ENCODE measurements at regions not wholly inside any gene's neighbourhood (a gene's known extent, or its start where the extent isn't known, plus 50 kb on each side); places are given as distances from the start of the nearest gene placed in this dataset.

GRCh38 chr2:216765761-216766262 is 70.5 kb upstream of the IGFBP5 start:
- H3K79me2 ChIP-seq (ENCODE audit: control insufficient read depth in 1 of 2, insufficient read depth in 2 of 2, low read length in 2 of 2), result no peaks in the 10 kb centered on the region; a peak in 1 of 4 replicates
- no peak overlapping the region for H2BK120ac ChIP-seq (replicated peaks; ENCODE audit: low read depth, low read length)
- H2AK5ac ChIP-seq (ENCODE audit: low read depth, low read length), result no peak overlapping the region
- H2AFZ ChIP-seq (ENCODE audit: low read length), result peak overlapping the region; percentile 30; the same call in 1 of the 2 replicates
- H4K91ac ChIP-seq (replicated peaks; ENCODE audit: insufficient read length, low read length), result no peak overlapping the region
- FAIRE-seq, result peak; percentile 86
- no peaks in the 10 kb centered on the region for H3K9me3 ChIP-seq (ENCODE audit: insufficient read depth in 2 of 2, low read depth in 1 of 2, low read length in 1 of 2)
- H3K56ac ChIP-seq (replicated peaks; ENCODE audit: insufficient read length, low read depth, low read length), result no peak overlapping the region
- H4K20me1 ChIP-seq (replicated peaks in 1 of 2; ENCODE audit: control insufficient read depth in 1 of 2, insufficient read depth in 2 of 2, low read length in 2 of 2), result no peaks in the 10 kb centered on the region
- no peak overlapping the region for H3K14ac ChIP-seq (ENCODE audit: insufficient read length)
- H3K4me2 ChIP-seq (ENCODE audit: insufficient read depth in 1 of 2, low read depth in 2 of 2, low read length in 2 of 2), result peak overlapping the region; percentile 48 to 59
- peak overlapping the region; percentile 88 for H3K18ac ChIP-seq (ENCODE audit: extremely low read depth, low read length)
- H3K9ac ChIP-seq (replicated peaks in 1 of 4; ENCODE audit: extremely low read depth in 1 of 4, low read depth in 3 of 4, low read length in 3 of 4), result no peak overlapping the region
- H3K4me1 ChIP-seq (replicated peaks in 1 of 4; ENCODE audit: control insufficient read depth in 3 of 4, insufficient read depth in 4 of 4, low read length in 3 of 4), result peaks cover 4 to 17% (median 8%) of the 10 kb centered on the region in 4 experiments
- ChIA-PET CTCF (ENCODE audit: partially characterized antibody) (interaction anchor here (0.9 to 2.6 kb wide), 11 partner anchors 10 to 354 kb away, joined by 3 to 27 read pairs (median 6); no protein-coding TSS in a partner anchor), POLR2A (ENCODE audit: partially characterized antibody) (interaction anchor here (1.1 to 2.4 kb wide), 2 partner anchors 10 to 166 kb away, joined by 3 to 12 read pairs; no protein-coding TSS in a partner anchor)
- H4K5ac ChIP-seq (ENCODE audit: insufficient read length, low read depth, low read length), result no peak overlapping the region
- peak overlapping the region in 1 of 4 experiments; percentile 19; a peak in 2 of 8 replicates for H3K4me3 ChIP-seq (ENCODE audit: extremely low read depth in 1 of 4, insufficient read depth in 2 of 4, low read depth in 3 of 4, low read length in 4 of 4)
- WGBS, 2 experiments (ENCODE audit: extremely low coverage in 1 of 2, insufficient coverage in 1 of 2, insufficient read length in 1 of 2, insufficient replicate concordance in 2 of 2, low coverage in 1 of 2, low lambda C conversion rate in 2 of 2, missing lambda C conversion rate in 1 of 2), result 10% methylated on average over 11 of the region's 11 CpGs; no CpG with 5 or more reads in 1 of the 2 experiments
- H3K4ac ChIP-seq (replicated peaks; ENCODE audit: insufficient read length, low read depth, low read length), result no peak overlapping the region
- no peak overlapping the region for H4K8ac ChIP-seq (ENCODE audit: extremely low read depth, insufficient read depth, low read length)
- H2BK5ac ChIP-seq (ENCODE audit: low read depth, low read length), result no peak overlapping the region
- no peaks in the 10 kb centered on the region for H3K79me1 ChIP-seq (ENCODE audit: low read depth, low read length)
- H3K36me3 ChIP-seq (ENCODE audit: control insufficient read depth in 2 of 4, insufficient read depth in 4 of 4, low read length in 3 of 4), result no peaks in the 10 kb centered on the region
- H2BK15ac ChIP-seq (ENCODE audit: low read length), result no peak overlapping the region
- peaks cover 2% of the 10 kb centered on the region; the same call in 1 of the 2 replicates for H3K23me2 ChIP-seq (ENCODE audit: low read depth, low read length)
- no peak overlapping the region for H2BK20ac ChIP-seq (ENCODE audit: low read length)
- H3K27ac ChIP-seq (ENCODE audit: low read depth, low read length), result no peak overlapping the region; the same call in 1 of the 2 replicates
- no peaks in the 10 kb centered on the region; a peak in 1 of 7 replicates for H3K27me3 ChIP-seq (replicated peaks in 1 of 4; ENCODE audit: control insufficient read depth in 3 of 4, extremely low read depth in 1 of 4, insufficient read depth in 3 of 4, low read length in 3 of 4)
- no peak overlapping the region for H3K23ac ChIP-seq (ENCODE audit: insufficient read length)
- DNase-seq (ENCODE audit: low read depth in 1 of 2, low spot score in 2 of 2), result peak; percentile 75 to 78
- 0 out of 2 replicates have a peak overlapping the region, but pooled peaks have one; percentile 20 for H2BK12ac ChIP-seq (ENCODE audit: low read depth, low read length)
- no peak for TF ChIP-seq JUN (IDR thresholded peaks at IDR 0.05; ENCODE audit: low read depth, low read length)
- no peak for TF ChIP-seq CHD2 (IDR thresholded peaks at IDR 0.05; ENCODE audit: low read length)
- TF ChIP-seq SP4 (IDR thresholded peaks at IDR 0.05; ENCODE audit: low read length), result no peak
- TF ChIP-seq SP1 (IDR thresholded peaks at IDR 0.05; ENCODE audit: low read depth, low read length), result peak; percentile 32; the same call in 1 of the 2 replicates
- peak in 1 of 2 experiments; percentile 35; a peak in 2 of 4 replicates for TF ChIP-seq RAD21 (IDR thresholded peaks at IDR 0.05 in 1 of 2, conservative IDR thresholded peaks at IDR 0.05 in 1 of 2; ENCODE audit: low read depth in 2 of 2, low read length in 2 of 2)
- TF ChIP-seq CTCF (IDR thresholded peaks at IDR 0.05; ENCODE audit: control extremely low read depth in 1 of 3, insufficient read depth in 1 of 3, low read depth in 1 of 3, low read length in 3 of 3), result peak; percentile 17 to 34 (median 18); a peak in 3 of 4 replicates
- TF ChIP-seq RFX5 (IDR thresholded peaks at IDR 0.05; ENCODE audit: borderline replicate concordance, low read depth, low read length), result no peak
- peak; percentile 67 for TF ChIP-seq MAFK (IDR thresholded peaks at IDR 0.05; ENCODE audit: low read depth, low read length)
- no peak for TF ChIP-seq SP2 (IDR thresholded peaks at IDR 0.05; ENCODE audit: low read length)
- TF ChIP-seq TCF12 (IDR thresholded peaks at IDR 0.05; ENCODE audit: low read depth, low read length), result peak; percentile 74
- TF ChIP-seq EZH2 (IDR thresholded peaks at IDR 0.05; ENCODE audit: low read depth, low read length, severe bottlenecking), result no peak

Data from H1 (cell line).